GM19035 (cell line): ENCODE measurements at regions not wholly inside any gene's neighbourhood (a gene's known extent, or its start where the extent isn't known, plus 50 kb on each side); places are given as distances from the start of the nearest gene placed in this dataset.

Source experiments
- ATAC-seq: cut with Tn5 transposase; IDR thresholded peaks from one replicate; pipeline ENCODE4 v1.9.1; 2021; ENCODE audit not compliant: unreplicated experiment

- no peak for ATAC-seq
Measured at GRCh38 chr4:124535003-124535402, 177.5 kb downstream of the ANKRD50 start.

- ATAC-seq: no peak
Measured at GRCh38 chr4:124536946-124537345, 175.6 kb downstream of the ANKRD50 start.

DNA sequence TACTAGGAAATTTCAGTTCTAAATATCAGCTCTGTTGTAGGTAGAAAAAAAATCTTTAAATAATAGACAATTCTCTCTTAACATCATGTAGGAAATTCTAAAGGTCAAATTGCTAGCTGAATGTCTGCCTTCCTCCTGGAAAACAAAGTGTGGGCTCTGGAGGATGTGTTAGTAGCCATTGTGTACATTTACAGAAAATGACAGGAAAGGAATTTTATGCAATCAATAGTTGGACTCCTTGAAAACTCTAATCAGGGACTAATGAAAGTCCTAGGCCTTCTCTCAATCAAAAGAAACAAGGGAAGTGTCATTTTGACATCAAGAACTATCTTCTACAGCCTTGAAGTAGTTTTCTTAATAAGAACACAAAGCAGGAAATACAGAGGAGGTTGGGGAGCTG, 174.6 kb downstream of the ANKRD50 start:
- no peak for ATAC-seq

DNA sequence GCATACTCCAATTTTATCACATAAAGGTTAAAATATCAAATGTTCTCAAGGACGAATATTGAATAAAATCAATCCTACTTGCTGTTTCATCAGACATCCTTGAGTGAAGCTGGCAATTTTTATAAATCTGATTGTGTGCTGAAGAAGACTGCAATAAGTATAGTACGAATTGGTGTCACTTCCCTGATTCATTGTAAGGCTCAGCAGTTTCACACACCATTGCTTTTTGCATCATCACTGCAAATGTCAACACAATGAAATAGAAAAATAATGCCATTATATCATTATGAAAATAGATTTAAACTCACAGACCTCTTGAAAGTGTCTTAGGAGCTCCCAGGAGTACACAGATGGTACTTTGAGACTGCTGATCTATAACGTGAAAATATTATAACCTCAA, 172.5 kb downstream of the ANKRD50 start:
- no peak for ATAC-seq

GRCh38 chr4:124541652-124542420, 170.7 kb downstream of the ANKRD50 start:
- no peak for ATAC-seq

DNA sequence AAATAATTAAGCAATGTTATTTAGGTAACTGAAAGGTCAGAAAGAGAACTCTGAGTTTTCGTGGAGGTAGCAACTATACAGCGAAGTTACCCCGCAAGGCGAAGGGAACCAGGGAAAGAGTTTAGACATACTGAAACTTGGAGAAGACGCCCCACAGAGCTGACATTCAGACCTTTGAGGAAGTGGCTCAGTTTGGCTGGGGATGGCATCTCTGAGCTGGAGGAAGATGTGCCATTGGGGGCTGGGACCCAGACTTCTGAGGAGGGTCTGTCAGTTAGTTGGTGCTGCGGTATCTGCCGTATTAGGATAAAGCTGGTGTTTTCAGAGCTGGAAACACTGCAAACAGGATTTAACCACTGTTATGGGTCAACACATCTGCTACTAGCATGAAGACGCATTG, 156.6 kb downstream of the ANKRD50 start:
- no peak for ATAC-seq

DNA sequence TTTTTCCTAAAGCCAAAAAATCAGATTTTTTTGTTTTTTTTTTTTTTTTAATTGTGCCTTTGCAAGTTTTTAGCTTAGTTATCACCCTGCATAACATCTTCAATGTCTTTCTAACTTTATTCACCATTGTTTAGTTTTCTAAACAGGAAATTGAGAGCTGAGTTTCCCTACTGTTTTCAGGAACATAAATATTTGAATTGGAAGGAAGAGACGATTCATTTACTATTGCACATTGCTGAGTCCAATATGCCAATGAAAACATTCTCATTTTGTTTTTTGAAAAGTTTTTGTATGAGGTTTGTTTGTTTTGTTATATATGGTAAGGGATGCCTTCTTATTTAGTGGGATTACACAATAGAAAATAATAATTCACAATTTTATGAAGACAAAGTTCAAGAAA, 148.4 kb downstream of the ANKRD50 start:
- no peak for ATAC-seq

DNA sequence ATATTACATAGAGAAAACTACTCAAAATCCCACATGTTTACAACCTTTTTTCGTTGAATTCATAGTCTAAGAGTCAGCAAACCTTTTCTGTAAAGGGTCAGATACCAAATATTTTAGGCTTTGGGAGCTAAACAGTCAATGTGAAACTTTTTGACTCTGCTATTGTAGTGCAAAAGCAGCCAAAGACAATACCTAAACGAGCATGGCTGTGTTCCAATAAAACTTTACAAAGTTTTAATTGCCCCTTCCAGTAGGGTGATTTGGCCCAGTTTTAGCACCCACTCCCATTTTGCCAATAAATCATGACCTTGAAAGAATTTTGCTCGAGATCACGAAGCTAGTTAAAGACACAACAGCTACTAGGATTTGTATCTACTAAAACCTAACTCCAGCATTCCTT, 147.2 kb downstream of the ANKRD50 start:
- no peak for ATAC-seq

DNA sequence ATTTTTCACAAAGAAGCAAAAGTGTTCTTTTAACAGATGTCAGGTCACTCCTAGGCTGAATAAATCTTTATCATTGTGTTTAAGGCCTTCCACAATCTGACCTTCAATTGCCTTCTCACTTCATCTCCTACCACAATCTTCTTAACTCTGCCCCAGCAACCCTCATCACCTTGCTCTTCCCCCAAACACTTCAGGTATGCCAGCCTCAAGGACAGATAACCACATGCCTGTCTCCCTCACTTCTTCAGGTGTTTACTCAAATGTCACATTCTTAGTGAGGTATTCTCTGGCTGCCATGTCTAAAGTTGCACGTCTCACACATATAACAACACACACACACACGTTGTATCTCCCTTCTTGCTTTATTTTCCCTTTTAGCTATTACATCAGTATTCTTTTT, 146.5 kb downstream of the ANKRD50 start:
- ATAC-seq: no peak

GRCh38 chr4:124573056-124573455, 139.5 kb downstream of the ANKRD50 start:
- no peak for ATAC-seq

GRCh38 chr4:124579896-124580295, 132.6 kb downstream of the ANKRD50 start:
- no peak for ATAC-seq

GRCh38 chr4:124583797-124584196, 128.7 kb downstream of the ANKRD50 start:
- ATAC-seq: no peak

- no peak for ATAC-seq
Measured at GRCh38 chr4:124589786-124590185, 122.7 kb downstream of the ANKRD50 start.

GRCh38 chr4:124590480-124590879, 122.1 kb downstream of the ANKRD50 start:
- no peak for ATAC-seq

GRCh38 chr4:124591637-124592036, 120.9 kb downstream of the ANKRD50 start:
- ATAC-seq: no peak

- no peak for ATAC-seq
Measured at GRCh38 chr4:124593494-124593893, 119.0 kb downstream of the ANKRD50 start.

GRCh38 chr4:124594945-124595344, 117.6 kb downstream of the ANKRD50 start:
- no peak for ATAC-seq

GRCh38 chr4:124596816-124597215, 115.7 kb downstream of the ANKRD50 start:
- ATAC-seq: no peak

DNA sequence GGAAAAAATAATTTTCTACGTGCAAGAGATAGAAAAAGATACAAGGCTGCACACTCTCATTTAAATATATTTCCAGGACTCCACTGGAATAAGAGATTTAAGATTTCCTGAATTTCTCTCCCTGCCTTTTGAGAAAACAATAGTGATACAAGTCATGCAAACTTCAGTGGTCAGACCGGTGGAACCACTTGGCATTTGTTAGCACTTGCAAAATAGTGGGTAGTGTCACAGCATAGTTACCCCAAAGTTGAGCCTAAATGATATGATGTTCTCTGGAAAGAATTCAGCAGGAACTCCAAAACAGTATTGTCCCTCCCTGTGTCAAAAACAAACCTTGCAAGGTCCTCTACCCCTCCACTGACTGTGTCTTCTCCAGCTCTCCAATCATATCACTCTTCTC, 102.3 kb downstream of the ANKRD50 start:
- ATAC-seq: no peak
